ENCODE measurements at regions not wholly inside any gene's neighbourhood (a gene's known extent, or its start where the extent isn't known, plus 50 kb on each side); places are given as distances from the start of the nearest gene placed in this dataset.
A peak's percentile ranks its signal among the peaks of the same experiment; 100 is the strongest.

DNA sequence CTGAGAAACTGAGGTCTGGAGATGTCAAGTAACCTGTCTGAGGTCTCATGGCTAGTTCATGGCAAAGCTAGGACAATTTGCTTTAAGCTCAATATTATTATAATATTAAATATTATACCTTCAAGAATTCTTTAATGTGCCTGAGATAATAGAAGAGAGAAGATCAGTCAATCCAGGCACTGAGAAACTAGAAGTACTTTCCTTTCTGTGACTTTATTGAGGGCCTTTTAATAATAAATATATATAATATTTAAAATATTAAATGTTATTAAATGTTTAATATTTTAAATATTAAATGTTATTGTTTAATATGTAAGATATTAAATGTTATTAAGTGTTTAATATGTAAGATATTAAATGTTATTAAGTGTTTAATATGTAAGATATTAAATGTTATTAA, 144.3 kb upstream of the DNAJC19 start:
- H3K9me3 Mint-ChIP-seq, result no peaks in the 10 kb centered on the region
- TF ChIP-seq, protein P1, sequence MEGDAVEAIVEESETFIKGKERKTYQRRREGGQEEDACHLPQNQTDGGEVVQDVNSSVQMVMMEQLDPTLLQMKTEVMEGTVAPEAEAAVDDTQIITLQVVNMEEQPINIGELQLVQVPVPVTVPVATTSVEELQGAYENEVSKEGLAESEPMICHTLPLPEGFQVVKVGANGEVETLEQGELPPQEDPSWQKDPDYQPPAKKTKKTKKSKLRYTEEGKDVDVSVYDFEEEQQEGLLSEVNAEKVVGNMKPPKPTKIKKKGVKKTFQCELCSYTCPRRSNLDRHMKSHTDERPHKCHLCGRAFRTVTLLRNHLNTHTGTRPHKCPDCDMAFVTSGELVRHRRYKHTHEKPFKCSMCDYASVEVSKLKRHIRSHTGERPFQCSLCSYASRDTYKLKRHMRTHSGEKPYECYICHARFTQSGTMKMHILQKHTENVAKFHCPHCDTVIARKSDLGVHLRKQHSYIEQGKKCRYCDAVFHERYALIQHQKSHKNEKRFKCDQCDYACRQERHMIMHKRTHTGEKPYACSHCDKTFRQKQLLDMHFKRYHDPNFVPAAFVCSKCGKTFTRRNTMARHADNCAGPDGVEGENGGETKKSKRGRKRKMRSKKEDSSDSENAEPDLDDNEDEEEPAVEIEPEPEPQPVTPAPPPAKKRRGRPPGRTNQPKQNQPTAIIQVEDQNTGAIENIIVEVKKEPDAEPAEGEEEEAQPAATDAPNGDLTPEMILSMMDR (IDR thresholded peaks at IDR 0.05), result no peak
- H3K4me3 Mint-ChIP-seq, result no peak overlapping the region
- H3K27me3 Mint-ChIP-seq, result no peaks in the 10 kb centered on the region
- no peak for ATAC-seq
- no peak overlapping the region for H3K27ac Mint-ChIP-seq
- intact Hi-C loops (cut with micrococcal nuclease), result no loop called here
- no peaks in the 10 kb centered on the region for H3K36me3 Mint-ChIP-seq (ENCODE audit: low read depth)
- ChIA-PET CTCF (no interaction called here), POLR2A (no interaction called here)
- no peaks in the 10 kb centered on the region for H3K4me1 Mint-ChIP-seq (ENCODE audit: low read depth)
- DNase-seq, result no peak

DNA sequence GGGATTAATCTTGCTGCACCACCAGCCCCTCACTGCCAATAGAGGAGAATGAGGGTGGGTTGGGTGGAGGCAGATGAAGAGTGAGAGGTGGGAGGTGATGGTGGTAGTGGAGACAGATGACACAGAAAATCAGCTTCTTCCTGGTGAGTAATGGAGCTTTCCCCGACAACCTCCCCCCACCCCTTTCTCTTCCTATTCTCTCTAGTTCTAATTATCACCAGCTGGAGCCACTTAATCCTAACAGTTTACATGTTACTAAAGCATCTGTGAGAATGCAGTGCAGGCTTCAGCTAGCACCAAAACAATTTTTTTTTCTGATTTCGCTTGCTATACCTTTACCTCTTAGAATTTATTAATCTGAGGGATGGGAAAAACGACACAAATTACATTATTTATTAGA, 116.1 kb upstream of the DNAJC19 start:
- intact Hi-C loops (cut with micrococcal nuclease), result no loop called here
- Mint-ChIP-seq H3K4me3 (no peak overlapping the region), H3K9me3 (peaks cover 9% of the 10 kb centered on the region)

DNA sequence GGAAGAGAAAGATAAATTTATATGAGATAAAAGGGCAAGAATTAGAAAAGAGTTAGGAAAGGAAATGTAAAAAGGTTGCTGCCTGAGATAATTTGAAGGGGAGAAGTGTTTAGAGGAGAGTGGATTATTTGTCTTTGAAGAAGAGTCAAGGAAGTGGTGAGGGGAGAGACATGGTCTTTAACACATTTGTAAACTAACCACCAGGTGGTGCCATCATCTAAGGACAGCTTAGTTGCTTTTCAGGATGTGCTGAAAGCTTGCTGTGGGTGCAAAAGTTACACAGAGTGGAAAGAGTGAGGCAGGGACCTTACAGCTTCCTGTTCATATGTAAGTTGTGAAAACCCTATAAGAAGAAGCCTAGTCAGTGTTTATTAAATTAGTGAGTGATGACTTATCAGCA, 114.1 kb upstream of the DNAJC19 start:
- ChIA-PET CTCF (interaction anchor here (0.7 to 2.0 kb wide), 4 partner anchors 13 to 411 kb away, joined by 3 to 5 read pairs (median 3); no protein-coding TSS in a partner anchor), POLR2A (no interaction called here)
- Mint-ChIP-seq H3K27ac (no peak overlapping the region), H3K9me3 (peaks cover 9% of the 10 kb centered on the region), H3K4me1 (ENCODE audit: low read depth) (no peaks in the 10 kb centered on the region), H3K36me3 (ENCODE audit: low read depth) (peaks cover 2% of the 10 kb centered on the region), H3K27me3 (no peaks in the 10 kb centered on the region), H3K4me3 (no peak overlapping the region)
- intact Hi-C loops (cut with micrococcal nuclease), result no loop called here
- TF ChIP-seq, protein P1 (IDR thresholded peaks at IDR 0.05), result peak; percentile 44
- ATAC-seq (peak; percentile 49), DNase-seq (peak; percentile 44)

More for the DNA sequence above, 116.1 kb upstream of the DNAJC19 start:
- DNase-seq (no peak), ATAC-seq (no peak)
- Mint-ChIP-seq H3K36me3 (ENCODE audit: low read depth) (peaks cover 2% of the 10 kb centered on the region), H3K4me1 (ENCODE audit: low read depth) (no peaks in the 10 kb centered on the region), H3K27me3 (no peaks in the 10 kb centered on the region), H3K27ac (no peak overlapping the region)
- TF ChIP-seq, protein P1 (IDR thresholded peaks at IDR 0.05), result no peak
- CTCF ChIA-PET, result interaction anchor here (0.5 kb wide), 1 partner anchor 1177 kb away, joined by 4 read pairs; no protein-coding TSS in a partner anchor
- POLR2A ChIA-PET, result interaction anchor here (0.6 kb wide), 1 partner anchor 50 kb away, joined by 3 read pairs; no protein-coding TSS in a partner anchor

DNA sequence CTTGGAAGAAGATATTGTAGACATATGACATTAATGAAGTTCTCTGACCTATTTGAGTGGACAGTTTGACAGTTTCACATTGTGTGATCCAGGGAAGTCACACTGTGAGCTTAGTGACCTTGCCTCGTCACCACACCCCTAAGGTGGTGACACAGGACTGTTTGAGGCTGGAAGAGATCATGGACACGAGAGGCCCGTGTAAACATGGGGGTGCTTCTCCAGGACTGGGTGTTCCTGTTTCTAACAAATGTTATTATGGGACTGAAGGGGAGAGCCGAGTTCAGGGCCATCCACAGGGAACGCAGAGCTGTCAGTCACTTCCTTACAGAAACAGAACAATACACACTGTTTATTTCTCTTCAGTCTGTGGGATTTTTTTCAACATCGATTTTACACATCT, 96.5 kb upstream of the DNAJC19 start:
- DNase-seq, result no peak
- no peak for ATAC-seq
- H3K27me3 Mint-ChIP-seq, result no peaks in the 10 kb centered on the region
- no peak overlapping the region for H3K4me3 Mint-ChIP-seq
- no peak overlapping the region for H3K27ac Mint-ChIP-seq
- CTCF ChIA-PET, result no interaction called here
- no peaks in the 10 kb centered on the region for H3K9me3 Mint-ChIP-seq
- H3K36me3 Mint-ChIP-seq (ENCODE audit: low read depth), result no peaks in the 10 kb centered on the region
- H3K4me1 Mint-ChIP-seq (ENCODE audit: low read depth), result no peaks in the 10 kb centered on the region
- TF ChIP-seq, protein P1 (IDR thresholded peaks at IDR 0.05), result no peak
- intact Hi-C loops (cut with micrococcal nuclease), result no loop called here
- POLR2A ChIA-PET, result no interaction called here

DNA sequence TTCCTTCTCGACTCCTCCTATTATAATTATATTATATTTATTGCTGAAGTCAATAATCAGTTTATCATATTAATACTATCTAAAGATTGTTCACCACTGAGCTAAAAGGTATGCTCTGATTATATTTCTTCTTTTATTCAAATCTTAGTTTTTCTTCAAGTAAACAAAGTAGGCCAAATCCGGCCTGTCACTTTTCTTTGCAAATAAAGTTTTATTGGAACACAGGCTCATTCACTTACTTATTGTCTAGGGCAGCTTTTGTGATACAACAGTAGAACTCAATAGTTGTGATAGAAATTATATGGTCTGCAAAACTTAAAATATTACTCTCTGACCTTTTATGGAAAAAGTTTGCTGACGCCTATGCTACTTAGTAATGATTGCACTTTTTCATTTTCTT, 92.4 kb upstream of the DNAJC19 start:
- intact Hi-C loops (cut with micrococcal nuclease), result no loop called here
- no peak overlapping the region for H3K27ac Mint-ChIP-seq
- no peaks in the 10 kb centered on the region for H3K27me3 Mint-ChIP-seq
- no peak for ATAC-seq
- H3K4me3 Mint-ChIP-seq, result no peak overlapping the region
- no peaks in the 10 kb centered on the region for H3K4me1 Mint-ChIP-seq (ENCODE audit: low read depth)
- CTCF ChIA-PET, result no interaction called here
- POLR2A ChIA-PET, result no interaction called here
- DNase-seq, result no peak
- TF ChIP-seq, protein P1 (IDR thresholded peaks at IDR 0.05), result no peak
- H3K9me3 Mint-ChIP-seq, result no peaks in the 10 kb centered on the region
- H3K36me3 Mint-ChIP-seq (ENCODE audit: low read depth), result no peaks in the 10 kb centered on the region

Measured in activated CD8-positive, alpha-beta T cell treated with anti-CD3 and anti-CD28 coated beads for 36 hours (primary cell).